Keratinocyte (primary cell): ENCODE measurements at regions not wholly inside any gene's neighbourhood (a gene's known extent, or its start where the extent isn't known, plus 50 kb on each side); places are given as distances from the start of the nearest gene placed in this dataset.

Experiments used
- EZH2 ChIP-seq: IDR thresholded peaks from one replicate; pipeline ENCODE4 v1.6.1; 2012; ENCODE audit warnings: inconsistent platforms, mild to moderate bottlenecking, low read length, moderate library complexity
- TF ChIP-seq, protein P1 (sequence below), 3 experiments: IDR thresholded peaks in 1 of 3; conservative IDR thresholded peaks in 1 of 3; optimal IDR thresholded peaks in 1 of 3; 2 replicates in 2 of 3; 3 replicates in 1 of 3; pipeline versions ENCODE3 to v1.5.1; 2011; ENCODE audit warnings: low read length in 3 of 3, mild to moderate bottlenecking in 3 of 3, moderate library complexity in 2 of 3, control low read depth in 1 of 3, inconsistent platforms in 1 of 3; ENCODE audit not compliant: insufficient read depth in 2 of 3; ENCODE audit errors: extremely low read depth in 1 of 3

DNA sequence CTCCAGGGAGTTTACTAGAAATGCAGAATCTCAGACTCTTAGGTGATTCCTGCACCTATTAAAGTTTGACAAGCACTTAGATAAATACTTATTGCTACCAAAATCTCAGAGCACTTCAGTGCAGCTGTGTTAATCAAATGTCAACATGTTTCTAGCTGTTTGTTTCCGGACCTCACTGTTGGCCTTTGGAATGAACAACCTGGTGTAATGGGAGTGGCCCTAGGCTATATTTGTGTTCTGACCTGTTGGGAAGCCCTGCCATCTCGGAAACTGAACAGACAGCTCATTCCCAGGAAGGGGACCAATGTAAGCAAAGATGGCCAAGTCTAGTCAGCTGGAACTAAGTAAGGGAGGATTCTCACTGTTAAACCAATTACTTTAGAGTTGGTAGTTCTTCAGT is 145.0 kb upstream of the SLC28A3 start:
- TF ChIP-seq EZH2 = no peak
- TF ChIP-seq, protein P1, sequence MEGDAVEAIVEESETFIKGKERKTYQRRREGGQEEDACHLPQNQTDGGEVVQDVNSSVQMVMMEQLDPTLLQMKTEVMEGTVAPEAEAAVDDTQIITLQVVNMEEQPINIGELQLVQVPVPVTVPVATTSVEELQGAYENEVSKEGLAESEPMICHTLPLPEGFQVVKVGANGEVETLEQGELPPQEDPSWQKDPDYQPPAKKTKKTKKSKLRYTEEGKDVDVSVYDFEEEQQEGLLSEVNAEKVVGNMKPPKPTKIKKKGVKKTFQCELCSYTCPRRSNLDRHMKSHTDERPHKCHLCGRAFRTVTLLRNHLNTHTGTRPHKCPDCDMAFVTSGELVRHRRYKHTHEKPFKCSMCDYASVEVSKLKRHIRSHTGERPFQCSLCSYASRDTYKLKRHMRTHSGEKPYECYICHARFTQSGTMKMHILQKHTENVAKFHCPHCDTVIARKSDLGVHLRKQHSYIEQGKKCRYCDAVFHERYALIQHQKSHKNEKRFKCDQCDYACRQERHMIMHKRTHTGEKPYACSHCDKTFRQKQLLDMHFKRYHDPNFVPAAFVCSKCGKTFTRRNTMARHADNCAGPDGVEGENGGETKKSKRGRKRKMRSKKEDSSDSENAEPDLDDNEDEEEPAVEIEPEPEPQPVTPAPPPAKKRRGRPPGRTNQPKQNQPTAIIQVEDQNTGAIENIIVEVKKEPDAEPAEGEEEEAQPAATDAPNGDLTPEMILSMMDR (optimal IDR thresholded peaks at IDR 0.05 in 1 of 3, IDR thresholded peaks at IDR 0.05 in 1 of 3, conservative IDR thresholded peaks at IDR 0.05 in 1 of 3; ENCODE audit: extremely low read depth in 1 of 3, insufficient read depth in 2 of 3, low read length in 3 of 3) = no peak
